ENCODE measurements at regions not wholly inside any gene's neighbourhood (a gene's known extent, or its start where the extent isn't known, plus 50 kb on each side); places are given as distances from the start of the nearest gene placed in this dataset.
"Not testable (repeated sequence)": the region's sequence is repeated elsewhere in the genome, so short reads cannot be mapped to it uniquely, and the experiment has no call there.

DNA sequence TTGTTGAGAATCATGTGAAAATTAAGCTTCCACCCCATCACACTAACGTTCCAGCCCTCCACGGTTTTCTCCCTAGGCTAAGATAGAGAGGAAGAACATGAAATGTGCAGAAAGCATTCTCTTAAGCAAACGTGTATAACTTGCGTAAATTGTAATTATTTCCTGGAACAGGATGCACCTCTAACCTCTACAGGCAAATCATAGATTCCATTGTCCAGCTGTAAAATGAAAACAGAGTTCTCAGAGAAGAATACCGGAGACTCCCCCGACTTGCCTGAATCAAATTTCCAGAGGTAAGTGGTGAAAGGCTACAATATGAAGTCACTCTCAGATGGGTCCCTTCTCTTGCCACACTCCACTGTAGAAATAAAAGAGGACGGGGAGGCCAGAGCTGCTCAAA lies 211.4 kb downstream of the FAM72C start:
- DNase-seq, result not testable (repeated sequence)

DNA sequence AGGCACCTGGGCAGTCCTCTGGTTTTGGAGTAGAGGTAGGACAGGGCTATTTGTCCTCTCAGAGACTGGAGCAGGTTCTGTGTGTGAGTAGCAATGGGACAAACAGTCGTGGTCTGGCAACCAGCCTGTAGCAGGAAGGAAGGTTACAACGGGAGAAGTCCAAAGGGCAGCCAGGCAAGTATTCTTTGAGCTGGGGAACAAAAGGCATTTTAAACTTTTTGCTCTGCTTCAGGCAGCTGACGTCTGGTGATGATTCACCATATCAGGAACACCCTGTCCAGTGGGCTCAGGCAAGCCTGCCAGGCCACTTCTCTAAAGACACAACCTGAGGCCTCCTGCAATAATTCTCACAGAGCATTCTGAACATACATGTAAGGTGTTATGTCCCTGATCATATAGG lies 215.8 kb downstream of the FAM72C start:
- not testable (repeated sequence) for DNase-seq

DNA sequence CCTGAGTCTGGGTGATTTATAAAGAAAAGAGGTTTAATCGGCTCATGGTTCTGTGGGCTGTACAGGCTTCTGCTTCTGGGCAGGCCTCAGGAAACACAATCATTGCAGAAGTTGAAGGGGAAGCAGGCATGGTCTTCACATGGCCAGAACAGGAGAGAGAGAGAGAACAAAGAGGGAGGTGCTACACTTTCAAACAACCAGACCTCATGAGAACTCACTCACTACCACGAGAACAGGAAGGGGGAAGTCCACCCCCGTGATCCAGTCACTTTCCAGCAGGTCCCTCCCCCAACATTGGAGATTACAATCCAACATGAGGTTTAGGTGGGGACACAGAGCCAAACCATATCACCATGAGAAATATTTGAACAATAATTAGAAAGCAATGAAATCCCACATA lies 222.9 kb downstream of the FAM72C start:
- no peak for DNase-seq

DNA sequence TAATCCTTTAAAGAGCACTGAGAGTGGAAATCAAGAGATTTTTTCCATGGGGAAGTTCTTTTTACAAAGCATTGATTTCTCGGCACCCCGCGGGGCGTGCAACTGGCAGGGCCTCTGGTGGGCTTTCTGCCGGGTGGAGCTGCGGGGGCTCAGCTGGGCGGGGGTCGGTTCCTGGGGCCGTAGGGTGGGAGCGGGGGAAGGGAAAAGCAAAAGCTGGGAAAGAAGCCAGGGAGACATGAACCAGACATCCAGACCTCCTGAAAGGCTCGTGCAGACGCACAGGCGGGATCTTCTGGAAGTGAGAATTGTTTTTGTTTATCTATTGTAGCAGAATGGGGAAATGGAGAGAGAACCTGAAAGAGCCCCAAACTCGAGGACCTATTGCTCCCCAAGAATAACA lies 235.2 kb downstream of the FAM72C start:
- no peak for DNase-seq

DNA sequence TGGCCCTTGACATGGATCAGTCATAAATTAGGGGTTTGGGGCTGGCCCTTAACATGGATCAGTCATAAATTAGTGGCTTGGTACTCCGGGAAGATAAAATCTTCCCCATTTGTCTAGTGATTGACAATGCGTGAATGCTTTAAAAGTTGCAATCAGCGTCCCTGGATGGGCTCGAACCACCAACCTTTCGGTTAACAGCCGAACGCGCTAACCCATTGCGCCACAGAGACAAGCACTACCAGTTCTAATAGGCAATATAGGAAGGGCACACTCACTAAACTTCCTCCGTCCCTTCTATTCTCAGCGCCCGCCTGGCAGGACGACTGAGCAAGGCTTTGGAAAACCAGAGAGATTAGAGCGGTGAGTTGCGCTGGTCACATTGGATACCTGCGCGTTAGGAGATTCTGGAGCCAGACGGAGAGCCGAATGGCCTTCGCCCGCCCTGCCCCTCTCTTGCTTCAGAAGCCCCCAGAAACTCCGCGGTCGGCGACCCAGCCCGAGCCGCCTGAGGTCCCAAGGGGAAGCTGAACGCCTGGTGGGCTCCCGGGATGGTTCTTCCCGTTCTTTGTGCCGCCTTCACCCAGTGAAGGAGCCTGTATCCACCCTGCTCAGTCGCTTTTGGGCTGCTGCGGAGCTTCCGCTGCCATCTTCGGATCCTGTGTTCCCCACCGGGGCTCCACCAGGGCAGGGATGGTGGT lies 235.9 kb downstream of the FAM72C start:
- no peak for DNase-seq

DNA sequence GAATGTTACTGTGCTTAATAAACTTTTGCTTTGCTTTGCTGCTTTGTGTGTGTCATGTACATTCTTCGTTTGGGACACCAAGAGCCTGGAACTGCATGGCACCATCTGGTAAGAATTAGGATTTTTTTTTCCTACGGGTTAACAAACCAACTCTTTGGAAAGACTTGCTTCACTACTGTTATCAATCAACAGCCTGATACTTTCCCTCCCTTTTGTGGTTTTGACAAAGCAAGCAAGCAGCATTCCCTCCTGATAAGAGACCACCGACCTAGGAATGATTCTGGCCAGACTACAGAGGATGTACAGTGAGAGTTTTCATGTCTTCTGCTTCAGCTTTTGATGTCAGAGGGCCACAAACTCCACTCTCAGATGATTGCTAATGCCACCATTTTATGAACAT lies 237.5 kb downstream of the FAM72C start:
- DNase-seq, result not testable (repeated sequence)

DNA sequence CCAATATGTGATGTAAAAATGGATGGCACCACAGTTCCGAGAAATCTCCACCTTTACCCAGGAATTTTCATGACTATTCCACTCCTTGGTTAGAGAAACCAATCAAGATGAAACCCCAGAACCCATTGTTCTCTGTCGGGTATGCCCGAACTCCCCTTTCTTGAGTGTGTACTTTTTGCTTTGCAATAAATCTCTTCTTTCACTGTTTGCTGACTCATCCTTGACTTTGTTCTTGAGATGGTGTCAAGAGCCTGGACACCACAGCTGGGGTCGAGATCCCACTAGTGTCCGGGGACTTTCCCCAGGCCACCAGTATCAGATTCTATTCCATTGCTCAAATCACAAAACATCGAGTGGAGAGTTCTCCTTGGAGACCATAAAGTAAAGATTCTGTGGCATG lies 240.9 kb downstream of the FAM72C start:
- not testable (repeated sequence) for DNase-seq

DNA sequence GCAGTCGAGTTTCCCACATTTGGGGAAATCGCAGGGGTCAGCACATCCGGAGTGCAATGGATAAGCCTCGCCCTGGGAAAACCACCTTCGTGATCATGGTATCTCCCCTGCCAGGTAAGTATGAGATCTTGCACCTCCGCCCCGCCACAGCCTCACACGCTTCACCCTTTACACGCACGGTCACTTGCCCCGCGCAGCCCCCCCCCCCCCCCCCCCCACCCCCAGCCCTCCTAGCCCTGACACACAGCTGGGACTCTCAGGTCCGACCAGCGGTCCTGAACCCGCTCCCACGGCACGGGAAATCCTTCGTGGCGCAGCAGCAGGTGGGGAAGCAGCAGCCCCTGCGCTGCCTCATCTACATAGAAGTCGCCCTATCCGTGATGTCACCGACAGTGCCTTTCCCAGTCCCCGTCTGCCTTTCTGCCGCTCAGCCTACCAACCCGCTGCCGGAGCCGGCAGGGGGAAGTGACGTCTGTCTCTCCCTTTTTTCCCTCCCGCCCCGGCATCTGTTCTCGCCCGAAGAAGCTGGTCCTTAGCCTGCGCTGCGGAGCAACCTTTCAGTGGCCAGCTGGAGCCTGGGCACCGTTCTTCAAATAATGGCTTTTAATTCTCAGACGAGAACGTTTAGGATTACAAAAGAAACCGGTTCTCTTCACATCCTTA lies 242.2 kb downstream of the FAM72C start:
- not testable (repeated sequence) for DNase-seq

DNA sequence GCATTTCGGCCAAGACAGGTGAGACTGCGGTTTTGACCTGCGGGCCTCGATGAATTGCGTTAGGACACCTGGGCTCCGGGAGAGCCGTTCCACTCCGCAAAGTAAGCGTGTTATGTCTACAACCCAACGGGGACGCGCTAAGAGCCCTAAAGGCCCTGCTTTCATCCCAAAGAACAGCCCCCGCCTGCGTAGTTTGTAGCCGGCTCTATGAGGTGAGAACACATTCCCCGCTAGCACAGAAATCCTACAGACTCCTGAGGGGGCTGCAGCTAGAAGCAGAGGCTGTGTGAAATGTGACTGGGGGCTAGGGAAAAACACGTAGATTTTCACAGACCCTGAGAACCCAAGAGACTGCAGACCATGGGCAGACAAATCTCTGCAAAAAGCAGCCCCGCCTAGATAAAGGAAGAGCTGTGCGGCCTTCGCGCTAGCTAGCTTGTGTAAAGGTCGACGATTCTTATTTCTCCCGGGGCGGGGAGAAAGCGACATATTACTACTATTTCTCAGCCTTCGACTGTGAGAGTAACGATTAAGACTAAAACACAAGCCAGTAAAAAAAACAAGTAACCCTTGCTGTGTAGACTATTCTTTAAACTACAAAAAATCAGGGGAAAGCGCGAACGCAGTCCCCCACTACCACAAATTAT lies 242.9 kb downstream of the FAM72C start:
- not testable (repeated sequence) for DNase-seq

DNA sequence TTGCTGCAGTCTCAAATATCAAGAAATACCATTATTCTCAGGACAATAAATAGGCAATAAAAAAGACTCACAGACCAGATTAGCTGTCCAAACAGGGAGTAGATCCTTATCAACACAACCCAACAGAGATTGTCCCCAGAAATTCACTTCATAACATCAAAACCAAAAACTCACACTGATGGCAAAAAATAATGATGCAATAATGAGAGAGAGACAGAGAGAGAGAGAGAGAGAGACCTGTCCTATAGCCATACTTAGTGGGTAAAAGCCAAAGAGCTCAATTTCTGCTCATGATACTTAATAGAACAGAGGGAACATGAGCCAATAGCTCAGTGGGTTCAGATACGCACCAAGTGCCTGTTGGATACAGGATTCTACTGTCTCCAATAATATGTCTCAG lies 244.5 kb downstream of the FAM72C start:
- DNase-seq, result no peak

DNA sequence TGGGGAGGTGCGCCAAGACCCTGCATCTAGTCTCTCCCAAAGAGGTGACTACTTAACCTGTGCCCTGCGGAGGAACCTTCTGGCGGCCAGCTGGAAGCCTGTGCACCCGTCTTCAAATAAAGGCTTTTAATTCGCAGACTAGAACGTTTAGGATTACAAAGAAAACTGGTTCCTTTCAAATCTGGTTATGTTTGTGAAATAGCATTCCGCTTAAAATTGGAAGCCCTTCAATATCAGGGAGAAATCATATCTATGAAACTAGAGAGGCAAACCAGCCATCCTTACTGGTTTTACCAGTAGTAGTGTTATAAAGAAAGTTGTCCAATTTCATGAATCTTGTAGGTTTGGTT lies 250.8 kb downstream of the FAM72C start:
- no peak for DNase-seq

DNA sequence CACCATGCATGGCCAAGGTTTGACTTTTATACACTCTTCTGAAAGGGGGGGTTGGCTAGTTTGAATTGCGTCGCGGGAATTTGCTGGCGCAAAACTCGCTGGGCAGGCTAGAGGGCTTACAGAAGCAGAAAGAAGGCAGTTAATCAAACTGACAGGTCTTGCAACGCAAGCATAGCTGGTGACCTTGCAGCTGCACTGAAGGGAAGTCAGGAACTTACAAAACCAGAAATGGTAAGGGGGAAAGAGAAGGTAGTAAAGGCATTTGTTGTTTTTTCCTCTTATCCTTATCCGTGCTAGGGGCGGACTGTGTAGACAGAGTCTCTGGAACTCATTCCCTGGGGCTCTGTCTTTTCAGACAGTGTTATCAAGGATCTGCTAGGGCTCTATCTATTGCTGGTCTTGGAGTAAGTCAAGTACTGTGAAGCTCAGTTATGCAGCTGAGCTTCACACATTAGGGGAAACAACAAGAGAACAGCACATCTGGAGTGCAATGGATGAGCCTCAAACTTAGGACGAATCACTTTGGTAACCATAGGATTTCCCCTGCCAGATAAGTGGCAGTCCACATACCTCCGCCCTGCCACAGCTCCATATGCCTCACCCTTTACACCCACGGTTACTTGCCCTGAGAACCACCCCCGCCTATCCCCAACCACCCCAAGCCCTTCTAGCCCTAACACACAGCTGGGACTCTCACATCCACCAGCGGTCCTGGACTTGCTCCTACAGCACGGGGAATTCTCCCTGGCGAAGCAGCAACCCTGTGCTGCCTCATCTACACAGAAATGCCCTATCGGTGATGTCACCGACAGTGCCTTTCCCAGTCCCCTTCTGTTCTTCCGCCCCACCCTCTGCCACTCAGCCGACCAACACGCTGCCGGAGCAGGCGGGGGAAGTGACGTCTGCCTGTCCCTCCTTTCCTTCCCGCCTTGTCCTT lies 251.4 kb downstream of the FAM72C start:
- DNase-seq, result no peak

DNA sequence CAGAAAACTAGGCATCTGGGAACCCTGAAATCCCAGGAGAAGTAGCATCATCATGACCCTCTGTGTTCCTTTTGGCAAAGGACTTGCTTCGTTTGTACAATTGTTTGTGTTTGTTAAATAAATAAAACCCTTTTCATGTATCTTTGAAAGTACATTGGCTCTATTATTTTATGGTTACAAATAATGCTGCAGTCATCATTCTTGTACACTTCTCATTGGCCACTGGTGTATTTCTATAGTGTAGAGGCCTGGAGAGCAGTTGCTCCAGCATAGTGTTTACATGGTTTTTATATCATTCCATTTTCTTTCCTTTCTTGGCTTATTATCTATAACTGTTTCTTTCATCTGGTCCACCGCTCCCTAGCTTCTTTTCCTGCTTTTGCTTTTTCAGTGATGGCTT lies 253.3 kb downstream of the FAM72C start:
- no peak for DNase-seq

DNA sequence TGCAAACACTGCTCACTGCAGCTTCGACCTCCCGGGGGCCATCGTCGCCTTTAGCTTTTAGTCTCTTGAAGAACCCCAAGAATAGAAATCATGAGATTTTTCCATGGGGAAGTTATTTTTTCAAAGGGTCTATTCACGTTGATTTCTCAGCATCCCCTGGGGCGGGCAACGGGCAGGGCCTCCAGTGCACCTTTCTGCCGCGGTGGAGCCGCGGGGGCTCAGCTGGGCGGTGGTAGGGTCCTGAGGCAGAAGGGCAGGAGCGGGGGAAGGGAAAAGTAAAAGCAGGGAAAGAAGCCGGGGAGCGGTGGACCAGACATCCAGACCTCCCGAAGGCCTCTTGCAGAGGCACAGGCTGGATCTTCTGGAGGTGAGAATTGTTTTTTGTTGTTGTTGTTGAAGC lies 253.8 kb downstream of the FAM72C start:
- no peak for DNase-seq

DNA sequence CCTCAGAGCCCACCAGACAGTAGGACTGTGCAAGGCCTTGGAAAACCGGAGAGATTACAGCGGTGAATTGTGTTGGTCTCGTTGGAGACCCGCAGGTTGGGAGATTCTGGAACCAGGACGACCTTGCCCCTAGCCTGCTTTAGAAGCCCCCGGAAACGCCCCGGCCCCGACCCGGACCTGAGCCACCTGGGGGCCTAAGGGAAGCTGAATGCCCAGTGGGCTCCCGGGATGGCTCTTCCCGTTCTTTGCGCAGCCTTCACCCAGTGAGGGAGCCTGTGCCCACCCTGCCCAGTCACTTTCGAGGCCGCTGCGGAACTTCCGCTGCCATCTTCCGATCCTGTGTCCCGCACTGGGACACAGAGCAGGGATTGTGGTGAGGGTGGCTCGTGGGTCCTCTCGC lies 254.4 kb downstream of the FAM72C start:
- no peak for DNase-seq

DNA sequence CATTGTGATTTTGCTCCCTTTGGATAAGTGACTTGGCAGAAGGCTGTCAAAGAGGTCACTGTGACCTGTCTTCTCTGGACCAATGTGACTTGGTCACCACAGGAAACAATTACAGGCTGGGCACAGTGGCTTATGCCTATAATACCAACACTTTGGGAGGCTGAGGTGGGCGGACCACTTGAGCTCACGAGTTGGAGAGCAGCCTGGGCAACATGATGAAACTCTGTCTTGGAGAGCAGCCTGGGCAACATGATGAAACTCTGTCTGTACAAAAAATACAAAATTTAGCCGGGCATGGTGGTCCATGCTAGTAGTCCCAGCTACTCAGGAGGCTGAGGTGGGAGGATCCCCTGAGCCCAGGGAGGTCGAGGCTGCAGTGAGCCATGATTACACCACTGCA lies 256.9 kb downstream of the FAM72C start:
- not testable (repeated sequence) for DNase-seq

DNA sequence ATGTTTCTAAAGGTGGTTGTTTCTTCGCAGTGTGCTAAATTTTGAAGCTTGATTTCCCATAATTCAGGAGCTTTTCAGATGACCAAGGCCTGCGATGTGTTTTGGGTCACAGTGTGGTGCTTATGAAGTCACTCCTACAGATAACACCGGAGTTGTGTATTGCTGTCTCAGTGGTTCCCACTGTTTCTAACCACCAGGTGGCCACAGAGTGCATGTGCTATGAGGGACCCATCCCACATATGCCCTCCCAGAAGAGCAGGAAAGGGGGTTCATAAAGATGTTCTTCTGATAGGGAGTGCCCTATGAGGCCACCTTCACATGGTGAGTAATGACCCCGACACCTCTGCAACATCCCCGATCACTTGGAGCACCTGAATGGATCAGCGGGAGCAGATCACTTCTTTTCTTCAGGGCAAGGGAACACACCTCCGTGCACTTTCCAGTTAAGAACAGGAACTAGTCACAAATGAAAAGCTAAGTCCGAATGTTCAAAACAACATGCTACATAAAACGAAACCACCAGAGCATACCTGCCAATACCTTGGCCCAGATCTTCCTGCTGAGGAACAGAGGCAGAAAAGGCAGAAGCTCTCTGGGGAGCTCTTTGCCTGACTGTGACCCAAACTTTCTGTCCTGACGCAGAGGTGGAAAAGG lies 262.1 kb downstream of the FAM72C start:
- not testable (repeated sequence) for DNase-seq

DNA sequence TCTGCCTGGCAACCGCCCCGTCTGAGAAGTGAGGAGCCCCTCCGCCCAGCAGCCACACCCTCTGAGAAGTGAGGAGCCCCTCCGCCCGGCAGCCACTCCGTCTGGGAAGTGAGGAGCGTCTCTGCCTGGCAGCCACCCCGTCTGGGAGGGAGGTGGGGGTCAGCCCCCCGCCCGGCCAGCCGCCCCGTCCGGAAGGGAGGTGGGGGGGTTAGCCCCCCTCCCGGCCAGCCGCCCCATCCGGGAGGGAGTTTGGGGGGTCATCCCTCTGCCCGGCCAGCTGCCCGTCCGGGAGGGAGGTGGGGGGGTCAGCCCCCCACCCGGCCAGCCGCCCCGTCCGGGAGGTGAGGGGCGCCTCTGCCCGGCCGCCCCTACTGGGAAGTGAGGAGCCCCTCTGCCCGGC lies 269.0 kb downstream of the FAM72C start:
- DNase-seq, result not testable (repeated sequence)

DNA sequence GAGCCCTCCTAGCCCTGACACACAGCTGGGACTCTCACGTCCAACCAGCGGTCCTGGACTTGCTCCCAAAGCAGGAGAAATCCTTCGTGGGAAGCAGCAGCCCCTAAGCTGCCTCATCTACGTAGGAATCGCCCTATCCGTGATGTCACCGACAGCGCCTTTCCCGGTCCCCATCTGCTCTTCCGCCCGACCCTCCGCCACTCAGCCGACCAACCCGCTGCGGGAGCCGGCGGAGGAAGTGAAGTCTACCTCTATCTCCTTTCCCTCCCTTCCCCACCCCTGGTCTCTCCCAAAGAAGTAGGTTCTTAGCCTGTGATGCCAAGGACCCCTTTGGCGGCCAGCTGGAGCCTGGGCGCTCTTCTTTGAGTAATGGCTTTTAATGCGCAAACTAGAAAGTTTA lies 272.1 kb downstream of the FAM72C start:
- no peak for DNase-seq

DNA sequence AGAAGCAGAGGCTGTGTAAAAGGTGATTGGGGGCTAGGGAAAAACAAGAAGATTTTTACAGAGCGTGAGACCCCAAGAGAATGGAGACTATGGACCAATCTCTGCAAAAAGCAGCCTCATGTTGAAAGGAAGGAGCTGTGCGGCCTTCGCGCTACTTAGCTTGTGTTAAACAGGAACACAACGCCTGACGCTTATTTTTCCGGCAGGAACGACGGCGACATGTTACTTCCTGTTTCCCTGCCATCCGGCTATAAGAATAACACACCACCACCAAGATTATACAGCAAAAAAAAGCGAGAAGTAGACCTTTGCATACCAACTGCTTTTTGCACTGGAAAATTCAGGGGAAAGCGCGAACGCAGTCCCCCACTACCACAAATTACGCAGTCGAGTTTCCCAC lies 272.7 kb downstream of the FAM72C start:
- DNase-seq, result no peak

DNA sequence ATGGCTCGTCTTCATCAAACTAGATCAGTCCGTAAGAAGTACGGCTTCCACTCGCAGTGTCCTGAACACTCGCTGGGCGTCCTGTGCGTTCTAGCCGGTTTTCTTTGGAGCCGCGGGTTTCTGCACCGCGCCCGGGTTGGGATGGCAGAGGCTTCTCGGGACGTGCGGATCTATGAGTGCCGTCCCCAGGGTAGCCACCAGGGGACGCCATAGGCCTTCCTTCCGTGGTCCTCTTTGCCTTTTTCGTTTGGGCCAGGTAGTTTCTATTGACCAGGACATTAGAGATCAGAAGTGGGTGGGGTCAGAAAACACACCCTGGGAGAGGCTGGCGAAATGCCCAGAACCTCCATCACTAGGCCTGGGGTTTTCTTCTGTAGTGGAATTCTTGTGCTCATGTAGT lies 273.8 kb downstream of the FAM72C start:
- no peak for DNase-seq

DNA sequence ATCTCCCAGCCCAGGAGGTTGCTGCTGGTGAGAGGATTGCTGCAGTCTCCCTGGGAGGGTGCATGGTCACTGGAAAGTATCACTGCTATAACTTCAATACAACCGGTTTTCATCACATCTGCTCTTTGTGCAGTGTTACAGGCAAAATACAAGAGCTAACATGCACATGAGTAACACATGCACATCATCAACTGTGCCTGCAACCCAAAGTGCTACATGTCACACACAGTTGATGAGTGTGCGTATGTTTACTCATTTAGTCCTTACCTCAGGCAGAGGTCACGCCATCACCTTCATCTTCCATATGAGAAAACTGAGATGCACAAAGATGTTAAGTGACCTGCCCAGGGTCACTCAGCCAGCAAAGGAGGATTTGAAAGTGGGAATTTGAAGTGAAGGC lies 277.7 kb downstream of the FAM72C start:
- no peak for DNase-seq

Measured in NCI-H1436 (cell line).